ENCODE measurements at regions not wholly inside any gene's neighbourhood (a gene's known extent, or its start where the extent isn't known, plus 50 kb on each side); places are given as distances from the start of the nearest gene placed in this dataset.

GRCh38 chr11:119912229-119912628 is 183.2 kb upstream of the NECTIN1 start:
- H3K36me3 Mint-ChIP-seq (ENCODE audit: insufficient read depth) = no peaks in the 10 kb centered on the region
- H3K27me3 Mint-ChIP-seq = no peaks in the 10 kb centered on the region
- peaks cover 27% of the 10 kb centered on the region for H3K4me1 Mint-ChIP-seq (ENCODE audit: low read depth)
- no peaks in the 10 kb centered on the region for H3K9me3 Mint-ChIP-seq (ENCODE audit: low read depth)
- TF ChIP-seq, protein P1, sequence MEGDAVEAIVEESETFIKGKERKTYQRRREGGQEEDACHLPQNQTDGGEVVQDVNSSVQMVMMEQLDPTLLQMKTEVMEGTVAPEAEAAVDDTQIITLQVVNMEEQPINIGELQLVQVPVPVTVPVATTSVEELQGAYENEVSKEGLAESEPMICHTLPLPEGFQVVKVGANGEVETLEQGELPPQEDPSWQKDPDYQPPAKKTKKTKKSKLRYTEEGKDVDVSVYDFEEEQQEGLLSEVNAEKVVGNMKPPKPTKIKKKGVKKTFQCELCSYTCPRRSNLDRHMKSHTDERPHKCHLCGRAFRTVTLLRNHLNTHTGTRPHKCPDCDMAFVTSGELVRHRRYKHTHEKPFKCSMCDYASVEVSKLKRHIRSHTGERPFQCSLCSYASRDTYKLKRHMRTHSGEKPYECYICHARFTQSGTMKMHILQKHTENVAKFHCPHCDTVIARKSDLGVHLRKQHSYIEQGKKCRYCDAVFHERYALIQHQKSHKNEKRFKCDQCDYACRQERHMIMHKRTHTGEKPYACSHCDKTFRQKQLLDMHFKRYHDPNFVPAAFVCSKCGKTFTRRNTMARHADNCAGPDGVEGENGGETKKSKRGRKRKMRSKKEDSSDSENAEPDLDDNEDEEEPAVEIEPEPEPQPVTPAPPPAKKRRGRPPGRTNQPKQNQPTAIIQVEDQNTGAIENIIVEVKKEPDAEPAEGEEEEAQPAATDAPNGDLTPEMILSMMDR (IDR thresholded peaks at IDR 0.05; ENCODE audit: unreplicated experiment) = no peak
- H3K4me3 Mint-ChIP-seq (ENCODE audit: low read depth) = no peak overlapping the region
- H3K27ac Mint-ChIP-seq = no peak overlapping the region
- no peak for DNase-seq (ENCODE audit: low spot score, unreplicated experiment)

- Mint-ChIP-seq H3K36me3 (ENCODE audit: insufficient read depth) (no peaks in the 10 kb centered on the region), H3K4me1 (ENCODE audit: low read depth) (peaks cover 42% of the 10 kb centered on the region), H3K4me3 (ENCODE audit: low read depth) (no peak overlapping the region), H3K27me3 (no peaks in the 10 kb centered on the region), H3K27ac (no peak overlapping the region), H3K9me3 (ENCODE audit: low read depth) (no peaks in the 10 kb centered on the region)
- TF ChIP-seq, protein P1 (IDR thresholded peaks at IDR 0.05; ENCODE audit: unreplicated experiment) = no peak
- no peak for DNase-seq (ENCODE audit: low spot score, unreplicated experiment)
Measured at GRCh38 chr11:119910650-119911049, 181.7 kb upstream of the NECTIN1 start.

DNA sequence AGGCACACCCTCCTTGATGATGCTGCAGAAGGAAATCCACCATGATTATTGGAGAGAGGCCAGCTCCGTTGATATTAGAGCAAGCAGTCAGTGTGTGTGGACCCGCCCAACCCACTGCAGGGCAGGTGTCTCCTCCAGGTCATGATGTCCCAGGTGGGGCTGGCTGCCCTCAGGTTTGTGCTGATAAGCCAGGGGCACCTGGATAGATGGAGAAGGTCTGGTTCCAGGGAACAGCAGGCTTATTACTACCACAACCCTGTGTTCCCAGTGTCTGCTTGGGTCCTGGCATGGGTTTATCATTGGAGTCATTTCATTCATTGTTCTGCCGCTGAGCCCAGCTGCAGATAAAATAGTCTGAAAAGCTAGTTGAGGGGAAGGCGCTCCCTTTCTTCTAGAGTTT is 181.1 kb upstream of the NECTIN1 start:
- Mint-ChIP-seq H3K4me1 (ENCODE audit: low read depth) (peaks cover 47% of the 10 kb centered on the region), H3K27ac (no peak overlapping the region)

DNA sequence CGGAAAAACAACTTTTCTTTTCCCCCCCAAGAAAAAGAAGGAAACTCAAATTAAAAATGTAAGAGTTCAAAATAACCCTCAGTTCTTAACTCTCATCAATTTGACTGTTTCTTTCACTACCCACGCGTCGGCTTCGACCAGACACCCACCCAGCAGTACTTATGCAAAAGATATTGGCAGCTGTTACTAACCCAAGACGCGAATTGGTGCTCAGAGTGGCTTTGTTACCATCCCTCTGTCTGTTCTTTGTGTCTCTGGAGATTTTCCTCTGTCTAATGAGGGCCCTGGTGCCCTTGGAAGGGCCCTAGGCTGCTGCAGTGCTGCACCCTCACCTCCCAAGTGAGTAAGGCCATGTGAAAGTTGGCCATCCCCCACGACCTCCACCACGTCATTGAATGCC is 180.5 kb upstream of the NECTIN1 start:
- TF ChIP-seq, protein P1 (IDR thresholded peaks at IDR 0.05; ENCODE audit: unreplicated experiment) = no peak
- H3K27me3 Mint-ChIP-seq = no peaks in the 10 kb centered on the region
- H3K4me1 Mint-ChIP-seq (ENCODE audit: low read depth) = peaks cover 50% of the 10 kb centered on the region

More for the DNA sequence above, 181.1 kb upstream of the NECTIN1 start:
- DNase-seq (ENCODE audit: low spot score, unreplicated experiment) = no peak
- TF ChIP-seq, protein P1 (IDR thresholded peaks at IDR 0.05; ENCODE audit: unreplicated experiment) = no peak
- no peaks in the 10 kb centered on the region for H3K36me3 Mint-ChIP-seq (ENCODE audit: insufficient read depth)
- no peak overlapping the region for H3K4me3 Mint-ChIP-seq (ENCODE audit: low read depth)
- no peaks in the 10 kb centered on the region for H3K9me3 Mint-ChIP-seq (ENCODE audit: low read depth)
- no peaks in the 10 kb centered on the region for H3K27me3 Mint-ChIP-seq

GRCh38 chr11:119909077-119909476 is 180.1 kb upstream of the NECTIN1 start:
- Mint-ChIP-seq H3K9me3 (ENCODE audit: low read depth) (no peaks in the 10 kb centered on the region), H3K4me1 (ENCODE audit: low read depth) (peaks cover 53% of the 10 kb centered on the region), H3K27ac (no peak overlapping the region), H3K27me3 (no peaks in the 10 kb centered on the region), H3K4me3 (ENCODE audit: low read depth) (no peak overlapping the region), H3K36me3 (ENCODE audit: insufficient read depth) (no peaks in the 10 kb centered on the region)
- TF ChIP-seq, protein P1 (IDR thresholded peaks at IDR 0.05; ENCODE audit: unreplicated experiment) = no peak
- no peak for DNase-seq (ENCODE audit: low spot score, unreplicated experiment)

More for the DNA sequence above, 180.5 kb upstream of the NECTIN1 start:
- DNase-seq (ENCODE audit: low spot score, unreplicated experiment) = no peak
- Mint-ChIP-seq H3K36me3 (ENCODE audit: insufficient read depth) (no peaks in the 10 kb centered on the region), H3K27ac (no peak overlapping the region), H3K4me3 (ENCODE audit: low read depth) (no peak overlapping the region), H3K9me3 (ENCODE audit: low read depth) (no peaks in the 10 kb centered on the region)
